ENCODE measurements at regions not wholly inside any gene's neighbourhood (a gene's known extent, or its start where the extent isn't known, plus 50 kb on each side); places are given as distances from the start of the nearest gene placed in this dataset.

GRCh38 chr16:77558786-77559185 lies 124.0 kb upstream of the ADAMTS18 start:
- Histone ChIP-seq H3K9ac (replicated peaks in 1 of 4; ENCODE audit: extremely low read depth in 1 of 4, low read depth in 3 of 4, low read length in 3 of 4) (no peak overlapping the region), H3K9me3 (ENCODE audit: insufficient read depth in 2 of 2, low read depth in 1 of 2, low read length in 1 of 2) (no peaks in the 10 kb centered on the region), H3K4me2 (ENCODE audit: insufficient read depth in 1 of 2, low read depth in 2 of 2, low read length in 2 of 2) (no peak overlapping the region), H2BK12ac (ENCODE audit: low read depth, low read length) (no peak overlapping the region), H3K4me1 (replicated peaks in 1 of 4; ENCODE audit: control insufficient read depth in 3 of 4, insufficient read depth in 4 of 4, low read length in 3 of 4) (no peaks in the 10 kb centered on the region), H4K5ac (ENCODE audit: insufficient read length, low read depth, low read length) (no peak overlapping the region), H3K4me3 (ENCODE audit: extremely low read depth in 1 of 4, insufficient read depth in 2 of 4, low read depth in 3 of 4, low read length in 4 of 4) (no peak overlapping the region), H2AK5ac (ENCODE audit: low read depth, low read length) (no peak overlapping the region), H2BK15ac (ENCODE audit: low read length) (no peak overlapping the region), H2AFZ (ENCODE audit: low read length) (no peak overlapping the region), H3K27me3 (replicated peaks in 1 of 4; ENCODE audit: control insufficient read depth in 3 of 4, extremely low read depth in 1 of 4, insufficient read depth in 3 of 4, low read length in 3 of 4) (no peaks in the 10 kb centered on the region), H2BK120ac (replicated peaks; ENCODE audit: low read depth, low read length) (no peak overlapping the region), H2BK20ac (ENCODE audit: low read length) (no peak overlapping the region), H3K4ac (replicated peaks; ENCODE audit: insufficient read length, low read depth, low read length) (no peak overlapping the region), H3K23ac (ENCODE audit: insufficient read length) (no peak overlapping the region), H3K36me3 (ENCODE audit: control insufficient read depth in 2 of 4, insufficient read depth in 4 of 4, low read length in 3 of 4) (no peaks in the 10 kb centered on the region), H3K23me2 (ENCODE audit: low read depth, low read length) (no peaks in the 10 kb centered on the region), H4K20me1 (replicated peaks in 1 of 2; ENCODE audit: control insufficient read depth in 1 of 2, insufficient read depth in 2 of 2, low read length in 2 of 2) (no peaks in the 10 kb centered on the region), H4K8ac (ENCODE audit: extremely low read depth, insufficient read depth, low read length) (no peak overlapping the region), H3K18ac (ENCODE audit: extremely low read depth, low read length) (no peak overlapping the region), H4K91ac (replicated peaks; ENCODE audit: insufficient read length, low read length) (no peak overlapping the region), H3K27ac (ENCODE audit: low read depth, low read length) (no peak overlapping the region), H3K79me1 (ENCODE audit: low read depth, low read length) (no peaks in the 10 kb centered on the region), H3K14ac (ENCODE audit: insufficient read length) (no peak overlapping the region), H3K79me2 (ENCODE audit: control insufficient read depth in 1 of 2, insufficient read depth in 2 of 2, low read length in 2 of 2) (no peaks in the 10 kb centered on the region), H3K56ac (replicated peaks; ENCODE audit: insufficient read length, low read depth, low read length) (no peak overlapping the region), H2BK5ac (ENCODE audit: low read depth, low read length) (no peak overlapping the region)
- DNase-seq (ENCODE audit: low read depth in 1 of 2, low spot score in 2 of 2) (no peak), FAIRE-seq (no peak)
- WGBS, 2 experiments (ENCODE audit: extremely low coverage in 1 of 2, insufficient coverage in 1 of 2, insufficient read length in 1 of 2, insufficient replicate concordance in 2 of 2, low coverage in 1 of 2, low lambda C conversion rate in 2 of 2, missing lambda C conversion rate in 1 of 2) = 76% methylated on average over 2 of the region's 2 CpGs; no CpG with 5 or more reads in 1 of the 2 experiments
- ChIA-PET CTCF (ENCODE audit: partially characterized antibody) (interaction anchor here (0.6 to 1.1 kb wide), 2 partner anchors 24 to 1125 kb away, joined by 4 read pairs; no protein-coding TSS in a partner anchor), POLR2A (ENCODE audit: partially characterized antibody) (no interaction called here)
- TF ChIP-seq SUZ12 (IDR thresholded peaks at IDR 0.05; ENCODE audit: low read length) = no peak
- no peak for TF ChIP-seq EP300 (IDR thresholded peaks at IDR 0.05; ENCODE audit: borderline replicate concordance in 1 of 2, low read depth in 2 of 2, low read length in 2 of 2)
- no peak for TF ChIP-seq KDM4A (IDR thresholded peaks at IDR 0.05; ENCODE audit: low read depth, low read length, severe bottlenecking)

Data from H1 (cell line).